Ecto neural progenitor cell (in vitro differentiated cells): ENCODE measurements at regions not wholly inside any gene's neighbourhood (a gene's known extent, or its start where the extent isn't known, plus 50 kb on each side); places are given as distances from the start of the nearest gene placed in this dataset.

Experiments used
- DNase-seq: peaks from one replicate; pipeline ENCODE4 v3.0.0-alpha.2; 2018; ENCODE audit warnings: low spot score

GRCh38 chr4:12861422-12861821 is 622.7 kb downstream of the RAB28 start:
- DNase-seq = no peak

- DNase-seq = no peak
Observed at GRCh38 chr4:12852338-12853307, 631.5 kb downstream of the RAB28 start.

DNA sequence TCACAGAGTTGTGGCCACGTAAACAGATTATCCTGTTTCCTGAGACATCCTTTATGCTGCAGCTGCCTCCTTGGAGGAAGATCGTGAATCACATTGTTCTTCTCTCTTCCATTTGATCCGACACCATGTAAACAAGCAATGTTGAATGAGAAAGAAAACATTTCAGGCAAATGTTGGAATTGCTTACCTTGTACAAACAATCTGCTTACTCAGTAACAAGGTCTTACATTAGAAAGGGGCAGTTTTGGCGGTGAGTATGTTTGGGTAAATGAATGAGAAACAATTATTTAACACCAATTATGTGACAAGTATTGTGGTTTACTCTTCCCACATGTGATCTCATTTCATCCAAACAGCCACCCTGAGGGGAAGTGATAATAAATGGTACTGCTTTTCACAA is 637.8 kb downstream of the RAB28 start:
- no peak for DNase-seq

DNA sequence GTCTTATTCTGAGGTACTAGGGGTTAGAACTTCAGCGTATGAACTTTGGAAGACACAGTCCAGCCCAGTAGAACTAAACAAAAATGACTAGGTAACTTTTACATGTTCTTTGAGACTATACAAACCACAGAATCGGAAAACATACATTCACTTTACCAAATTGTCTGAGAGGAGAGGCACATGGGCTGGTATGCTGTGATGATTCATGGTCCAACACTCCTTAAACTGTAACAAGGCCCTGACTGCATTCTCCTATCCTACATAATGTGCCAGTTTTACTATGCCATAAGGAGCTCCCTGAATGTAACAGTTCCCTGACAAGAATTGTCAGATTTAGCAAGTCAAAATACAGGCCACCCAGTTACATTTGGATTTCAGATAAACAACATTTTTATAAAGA is 640.0 kb downstream of the RAB28 start:
- DNase-seq = no peak

DNA sequence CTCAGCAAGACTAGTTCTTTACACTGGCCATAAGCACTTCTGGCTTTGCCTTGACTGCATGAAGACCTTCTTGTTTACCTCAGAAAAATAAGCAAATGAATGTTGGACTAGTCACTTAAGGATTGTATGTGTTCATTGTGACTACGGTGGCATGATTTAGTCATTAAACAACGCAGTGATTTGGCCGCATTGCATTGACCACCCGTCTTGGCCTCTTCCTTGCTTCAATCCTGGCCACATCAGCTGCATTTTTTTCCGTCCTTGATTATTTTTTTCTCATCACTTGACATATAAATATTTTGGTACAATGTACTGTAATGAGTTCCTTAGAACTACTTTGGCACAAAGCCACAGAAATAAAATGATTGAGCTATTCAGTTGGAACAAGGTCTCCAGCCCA is 656.2 kb downstream of the RAB28 start:
- no peak for DNase-seq

DNA sequence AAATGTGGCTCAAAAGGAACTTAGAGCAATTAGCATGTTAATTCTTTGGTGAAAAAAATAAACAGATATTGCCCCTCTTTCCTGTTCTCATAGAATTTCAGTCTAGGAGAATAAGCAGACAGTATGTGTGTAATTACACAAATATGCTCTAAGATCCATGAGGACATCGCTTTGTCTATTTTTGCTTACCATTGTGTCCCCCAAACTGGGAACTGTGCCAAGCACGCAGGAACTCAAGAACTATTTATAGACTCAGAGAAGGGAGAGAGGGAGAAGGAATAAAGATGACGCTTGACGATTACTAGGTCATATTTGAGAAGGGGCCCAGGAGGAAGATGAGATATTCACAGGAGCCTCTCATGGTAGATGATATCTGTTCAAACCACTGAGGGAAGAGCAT is 692.6 kb downstream of the RAB28 start:
- no peak for DNase-seq

DNA sequence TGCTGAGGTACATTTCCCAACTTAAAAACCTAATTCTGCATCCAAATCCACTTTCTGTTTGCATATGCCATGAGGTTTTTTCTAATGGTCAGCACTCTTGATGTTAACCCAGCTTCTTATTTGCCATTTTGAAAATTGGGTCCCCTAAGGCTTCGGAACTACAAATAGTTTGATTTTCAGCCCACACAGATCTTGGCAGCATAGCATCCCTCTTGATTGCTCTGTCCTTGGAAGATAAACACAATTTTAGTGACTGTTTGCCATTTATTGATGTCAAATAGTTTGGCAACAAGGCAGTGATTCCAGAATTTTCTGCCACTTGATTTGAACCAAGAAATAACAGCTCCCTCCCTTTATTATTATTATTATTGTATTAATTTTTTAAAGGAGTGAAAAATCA is 696.9 kb downstream of the RAB28 start:
- no peak for DNase-seq

GRCh38 chr4:12778706-12779105 is 705.4 kb downstream of the RAB28 start:
- no peak for DNase-seq

GRCh38 chr4:12778191-12778590 is 705.9 kb downstream of the RAB28 start:
- DNase-seq = no peak

DNA sequence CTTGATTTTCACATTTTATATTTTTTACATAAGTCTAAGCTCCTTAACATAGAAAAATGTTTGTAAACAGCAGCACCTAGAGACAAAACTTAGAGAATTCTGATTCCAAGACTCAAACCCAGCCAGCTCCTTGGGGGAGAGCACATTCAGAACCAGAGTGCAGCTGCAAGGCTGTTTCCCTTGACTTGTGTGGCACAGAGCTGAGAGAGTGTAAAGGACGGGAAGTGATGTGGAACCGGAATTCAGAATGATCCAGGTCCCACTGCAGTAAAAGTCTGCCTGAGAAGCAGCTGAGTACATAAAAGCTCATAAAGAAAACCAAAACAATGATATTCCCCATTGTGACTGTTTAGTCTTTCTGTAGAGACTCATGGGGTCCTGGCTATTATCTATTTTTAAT is 713.8 kb downstream of the RAB28 start:
- DNase-seq = no peak

DNA sequence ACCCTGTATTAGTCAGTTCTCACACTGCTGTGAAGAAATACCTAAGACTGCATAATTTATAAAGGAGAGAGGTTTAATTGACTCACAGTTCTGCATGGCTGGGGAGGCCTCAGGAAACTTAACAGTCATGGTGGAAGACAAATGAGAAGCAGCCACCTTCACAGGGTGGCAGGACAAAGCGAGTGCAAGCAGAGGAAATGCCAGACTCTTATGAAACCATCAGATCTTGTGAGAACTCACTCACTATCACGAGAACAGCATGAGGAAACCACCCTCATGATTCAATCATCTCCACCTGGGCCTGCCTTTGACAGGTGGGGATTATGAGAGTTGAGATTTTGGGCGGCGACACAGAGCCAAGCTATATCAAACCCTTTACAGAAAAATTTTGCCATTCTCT is 722.4 kb downstream of the RAB28 start:
- DNase-seq = no peak

DNA sequence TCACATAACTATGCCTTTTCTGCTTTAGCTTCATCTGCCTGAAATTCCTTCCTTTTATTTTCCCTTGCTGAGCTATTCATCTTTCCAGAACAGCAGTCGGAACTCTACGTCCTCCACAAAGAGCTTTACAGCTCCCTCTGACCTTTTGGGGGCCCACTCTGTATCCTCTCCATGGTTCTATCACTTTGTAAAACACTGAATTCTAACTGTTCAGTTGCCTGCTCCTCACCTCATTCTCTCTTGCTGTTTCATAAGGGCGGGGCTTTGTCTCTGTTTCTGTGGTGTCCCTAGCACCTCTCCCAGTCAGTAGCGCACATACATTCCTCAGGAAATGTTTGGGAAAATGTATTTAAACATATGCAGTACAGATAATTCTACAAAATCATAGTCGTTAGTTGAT is 737.0 kb downstream of the RAB28 start:
- no peak for DNase-seq

DNA sequence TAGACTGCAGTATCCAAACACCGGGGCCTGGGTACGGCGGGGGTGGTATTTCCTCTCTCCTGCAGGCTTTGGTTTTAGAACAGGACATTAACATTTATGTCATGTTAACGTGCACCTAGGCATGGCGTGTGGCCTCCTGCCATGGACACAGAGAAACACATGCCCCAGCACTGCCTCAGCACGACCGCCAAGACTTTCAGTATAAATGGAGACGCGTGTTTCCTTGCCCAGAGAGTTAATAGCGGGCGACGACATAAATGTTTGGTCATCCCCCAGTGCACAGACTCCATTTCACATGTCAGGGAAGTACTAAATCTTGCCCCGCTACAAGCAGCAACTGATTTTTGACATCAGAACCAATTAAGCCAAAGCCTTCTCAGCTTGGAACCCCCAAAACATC is 737.9 kb downstream of the RAB28 start:
- no peak for DNase-seq

GRCh38 chr4:12734586-12734985 is 749.6 kb downstream of the RAB28 start:
- no peak for DNase-seq

DNA sequence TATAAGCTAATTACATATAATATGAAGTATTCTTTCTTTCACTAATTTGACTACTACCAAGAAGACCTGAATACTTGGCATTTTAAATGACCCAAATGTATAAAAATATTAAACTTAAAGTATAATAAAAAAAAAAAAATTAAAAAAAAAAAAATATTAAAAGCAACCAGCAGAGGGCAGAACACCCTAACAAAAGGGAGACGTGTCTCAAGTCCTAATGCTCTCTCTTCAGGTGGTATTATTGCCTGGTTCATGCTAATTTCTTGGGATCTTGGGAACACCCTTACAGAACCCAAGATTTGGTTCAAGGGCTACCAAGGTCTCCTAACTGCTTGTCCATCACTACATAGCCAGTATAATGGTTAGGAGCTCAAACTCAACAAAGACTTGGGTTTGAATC is 754.8 kb downstream of the RAB28 start:
- no peak for DNase-seq

DNA sequence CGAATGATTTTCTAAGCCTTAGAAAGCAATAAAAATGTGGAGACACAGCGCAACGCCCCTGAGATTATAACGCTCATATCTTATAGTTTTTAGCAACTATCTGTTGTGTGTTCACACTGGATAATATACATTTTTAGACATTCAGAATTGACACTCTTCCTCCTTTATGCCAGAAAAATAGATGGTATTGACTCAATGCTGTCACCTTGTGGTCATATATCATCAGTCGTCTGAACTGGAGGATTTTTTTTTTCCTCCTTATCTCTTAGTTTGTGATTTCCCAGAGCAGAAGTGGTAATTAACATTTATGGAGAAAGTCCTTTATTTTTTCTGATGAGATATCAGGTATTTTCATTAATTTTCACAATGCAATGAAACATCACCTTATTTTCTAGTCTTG is 759.6 kb downstream of the RAB28 start:
- no peak for DNase-seq

- no peak for DNase-seq
Observed at GRCh38 chr4:12723849-12724447, 760.2 kb downstream of the RAB28 start.

DNA sequence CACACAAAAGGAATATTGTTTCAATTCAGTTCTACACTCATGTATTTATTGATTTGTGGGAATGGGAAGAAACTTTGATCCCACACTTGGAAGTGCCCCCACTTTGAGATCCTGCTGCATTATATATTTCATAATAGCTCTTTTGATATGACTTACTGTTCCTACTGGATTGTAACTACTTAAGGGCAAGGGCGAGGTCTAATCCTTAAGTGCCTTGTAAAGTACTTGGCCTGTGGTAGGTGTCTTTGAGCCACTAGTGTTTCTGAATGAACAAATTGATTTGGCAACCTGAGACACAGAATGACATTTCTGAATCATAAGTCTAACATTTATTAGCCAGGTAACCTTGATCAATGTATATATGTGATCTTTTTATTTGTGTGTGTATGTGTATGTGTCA is 767.2 kb downstream of the RAB28 start:
- DNase-seq = no peak

- no peak for DNase-seq
Observed at GRCh38 chr4:12712648-12713339, 771.3 kb downstream of the RAB28 start.

- no peak for DNase-seq
Observed at GRCh38 chr4:12707381-12708175, 776.6 kb downstream of the RAB28 start.

- no peak for DNase-seq
Observed at GRCh38 chr4:12703036-12703435, 781.1 kb downstream of the RAB28 start.

DNA sequence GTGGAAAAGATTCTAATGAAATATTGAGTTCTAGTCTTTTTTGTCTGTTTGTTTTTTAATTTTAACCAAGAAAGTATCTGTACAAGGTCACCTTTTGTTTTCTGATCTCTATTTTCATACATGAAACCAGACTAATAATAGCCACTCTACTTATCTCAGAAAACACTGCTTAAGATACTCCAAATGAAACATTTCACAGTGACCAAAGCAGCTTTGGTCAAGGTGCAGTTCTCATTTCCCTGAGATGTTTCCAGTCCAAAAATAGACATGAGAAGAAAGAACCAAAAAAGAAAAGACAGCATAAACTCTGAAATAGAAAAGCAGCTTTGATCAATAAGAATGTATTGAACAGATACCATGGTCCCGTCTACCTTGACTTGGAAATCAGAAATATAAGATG is 782.8 kb downstream of the RAB28 start:
- DNase-seq = no peak
